PFSK-1 (cell line): ENCODE measurements at regions not wholly inside any gene's neighbourhood (a gene's known extent, or its start where the extent isn't known, plus 50 kb on each side); places are given as distances from the start of the nearest gene placed in this dataset.

Source experiments
- FOXP2 ChIP-seq: optimal IDR thresholded peaks from 2 replicates; pipeline ENCODE3; 2011; ENCODE audit warnings: borderline replicate concordance, control low read depth, inconsistent platforms; ENCODE audit not compliant: insufficient read depth; ENCODE audit errors: extremely low read length, extremely low read depth
- POLR2AphosphoS5 ChIP-seq: IDR thresholded peaks from 2 replicates; pipeline ENCODE4 v1.6.1; 2012; ENCODE audit warnings: low read depth, mild to moderate bottlenecking, control low read depth, low read length, moderate library complexity
- SIN3A ChIP-seq: IDR thresholded peaks from 2 replicates; pipeline ENCODE4 v1.6.1; 2012; ENCODE audit warnings: mild to moderate bottlenecking, low read length, moderate library complexity, borderline replicate concordance; ENCODE audit not compliant: insufficient read depth
- TAF1 ChIP-seq: IDR thresholded peaks from 2 replicates; pipeline ENCODE4 v1.6.1; 2012; ENCODE audit warnings: low read length, control low read depth, borderline replicate concordance; ENCODE audit not compliant: insufficient read depth
- TF ChIP-seq, protein P1 (sequence below), 2 experiments: IDR thresholded peaks; 2 replicates each; pipeline versions ENCODE4 v1.6.1 to v1.8.0; 2011 to 2012; ENCODE audit warnings: low read depth in 2 of 2, low read length in 2 of 2, control low read depth in 1 of 2, inconsistent platforms in 1 of 2, mild to moderate bottlenecking in 1 of 2, moderate library complexity in 1 of 2; ENCODE audit not compliant: insufficient read depth in 1 of 2

DNA sequence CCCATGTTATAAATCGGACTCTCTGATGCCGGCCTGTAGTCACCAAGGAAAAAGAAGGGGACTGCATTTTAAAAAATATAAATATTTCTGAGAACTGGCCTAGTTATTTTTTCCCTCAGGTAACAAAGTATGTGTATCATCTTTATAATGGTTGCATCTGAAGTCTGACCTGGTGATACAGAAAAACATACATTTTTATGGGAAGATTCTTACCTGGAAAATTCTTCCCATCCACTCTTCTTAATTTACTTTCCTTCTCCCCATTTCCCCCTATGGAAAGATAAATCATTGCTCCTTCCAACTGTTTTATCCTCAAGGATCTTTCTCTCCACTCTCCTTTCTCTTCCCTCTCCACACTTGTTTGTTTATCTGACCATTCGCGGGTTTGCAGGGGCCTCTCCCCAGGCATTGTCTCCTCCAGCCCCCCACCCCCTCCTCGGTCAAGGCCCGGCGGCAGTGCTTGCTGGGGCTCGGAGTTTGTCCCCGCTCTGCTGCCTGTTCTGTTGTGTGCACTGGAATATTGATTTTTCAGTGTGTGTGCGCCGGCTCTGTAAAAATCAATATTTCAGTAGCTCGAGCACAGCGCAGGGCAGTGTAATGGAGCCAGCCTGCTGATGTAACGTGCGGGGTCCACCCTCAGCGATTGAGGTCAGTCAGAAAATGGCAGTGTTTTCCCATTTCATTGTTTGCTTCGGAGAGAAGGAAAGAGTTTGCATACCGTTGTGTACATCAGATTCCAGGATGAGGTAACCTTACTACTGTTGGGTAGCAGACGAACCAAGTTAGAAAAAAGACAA lies 199.5 kb upstream of the NFE2L3 start:
- TF ChIP-seq POLR2AphosphoS5 (no peak), FOXP2 (no peak), SIN3A (no peak), TAF1 (no peak)
- TF ChIP-seq, protein P1, sequence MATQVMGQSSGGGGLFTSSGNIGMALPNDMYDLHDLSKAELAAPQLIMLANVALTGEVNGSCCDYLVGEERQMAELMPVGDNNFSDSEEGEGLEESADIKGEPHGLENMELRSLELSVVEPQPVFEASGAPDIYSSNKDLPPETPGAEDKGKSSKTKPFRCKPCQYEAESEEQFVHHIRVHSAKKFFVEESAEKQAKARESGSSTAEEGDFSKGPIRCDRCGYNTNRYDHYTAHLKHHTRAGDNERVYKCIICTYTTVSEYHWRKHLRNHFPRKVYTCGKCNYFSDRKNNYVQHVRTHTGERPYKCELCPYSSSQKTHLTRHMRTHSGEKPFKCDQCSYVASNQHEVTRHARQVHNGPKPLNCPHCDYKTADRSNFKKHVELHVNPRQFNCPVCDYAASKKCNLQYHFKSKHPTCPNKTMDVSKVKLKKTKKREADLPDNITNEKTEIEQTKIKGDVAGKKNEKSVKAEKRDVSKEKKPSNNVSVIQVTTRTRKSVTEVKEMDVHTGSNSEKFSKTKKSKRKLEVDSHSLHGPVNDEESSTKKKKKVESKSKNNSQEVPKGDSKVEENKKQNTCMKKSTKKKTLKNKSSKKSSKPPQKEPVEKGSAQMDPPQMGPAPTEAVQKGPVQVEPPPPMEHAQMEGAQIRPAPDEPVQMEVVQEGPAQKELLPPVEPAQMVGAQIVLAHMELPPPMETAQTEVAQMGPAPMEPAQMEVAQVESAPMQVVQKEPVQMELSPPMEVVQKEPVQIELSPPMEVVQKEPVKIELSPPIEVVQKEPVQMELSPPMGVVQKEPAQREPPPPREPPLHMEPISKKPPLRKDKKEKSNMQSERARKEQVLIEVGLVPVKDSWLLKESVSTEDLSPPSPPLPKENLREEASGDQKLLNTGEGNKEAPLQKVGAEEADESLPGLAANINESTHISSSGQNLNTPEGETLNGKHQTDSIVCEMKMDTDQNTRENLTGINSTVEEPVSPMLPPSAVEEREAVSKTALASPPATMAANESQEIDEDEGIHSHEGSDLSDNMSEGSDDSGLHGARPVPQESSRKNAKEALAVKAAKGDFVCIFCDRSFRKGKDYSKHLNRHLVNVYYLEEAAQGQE (IDR thresholded peaks at IDR 0.05; ENCODE audit: insufficient read depth in 1 of 2, low read depth in 2 of 2, low read length in 2 of 2) = no peak

DNA sequence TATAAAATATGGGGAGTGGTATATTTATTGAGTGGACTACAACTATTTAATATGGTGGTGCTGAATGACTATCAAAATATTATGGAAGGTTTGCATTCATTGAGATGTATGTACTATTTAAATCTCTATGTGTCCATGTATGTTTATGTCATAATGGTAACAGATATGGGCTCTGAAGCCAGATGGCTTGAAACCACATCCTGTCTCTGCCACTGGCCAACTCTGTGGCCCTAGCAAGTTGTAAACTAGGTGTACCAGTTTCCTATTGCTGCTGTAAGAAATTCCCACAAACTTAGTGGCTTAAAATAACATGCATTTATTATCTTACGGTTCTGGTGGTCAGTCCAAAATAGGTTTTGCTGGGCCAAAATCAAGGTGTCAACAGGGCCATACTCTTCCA lies 198.1 kb upstream of the NFE2L3 start:
- TF ChIP-seq SIN3A (no peak), POLR2AphosphoS5 (no peak), FOXP2 (no peak), TAF1 (no peak)
- TF ChIP-seq, protein P1 (IDR thresholded peaks at IDR 0.05; ENCODE audit: insufficient read depth in 1 of 2, low read depth in 2 of 2, low read length in 2 of 2) = no peak

DNA sequence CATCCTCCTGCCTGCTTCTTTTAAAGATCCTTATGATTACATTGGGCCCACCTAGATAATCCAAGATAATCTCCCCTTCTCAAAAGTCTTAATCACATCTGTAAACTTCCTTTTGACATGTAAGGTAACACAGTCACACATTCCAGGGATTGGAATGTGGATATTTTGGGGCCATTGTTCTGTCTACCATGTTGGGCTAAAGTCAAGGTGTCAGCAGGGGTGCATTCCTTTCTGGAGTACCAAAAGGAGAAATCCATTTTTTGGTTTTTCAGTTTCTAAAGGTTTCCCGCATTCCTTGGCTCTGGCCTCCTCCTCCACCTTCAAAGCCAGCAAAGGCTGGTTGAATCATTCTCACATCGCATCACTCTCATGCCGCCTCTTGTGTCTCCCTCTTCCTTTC lies 197.6 kb upstream of the NFE2L3 start:
- TF ChIP-seq FOXP2 = no peak
- TF ChIP-seq, protein P1 (IDR thresholded peaks at IDR 0.05; ENCODE audit: insufficient read depth in 1 of 2, low read depth in 2 of 2, low read length in 2 of 2) = no peak
- TF ChIP-seq POLR2AphosphoS5 = no peak
- TF ChIP-seq SIN3A = no peak
- no peak for TF ChIP-seq TAF1

DNA sequence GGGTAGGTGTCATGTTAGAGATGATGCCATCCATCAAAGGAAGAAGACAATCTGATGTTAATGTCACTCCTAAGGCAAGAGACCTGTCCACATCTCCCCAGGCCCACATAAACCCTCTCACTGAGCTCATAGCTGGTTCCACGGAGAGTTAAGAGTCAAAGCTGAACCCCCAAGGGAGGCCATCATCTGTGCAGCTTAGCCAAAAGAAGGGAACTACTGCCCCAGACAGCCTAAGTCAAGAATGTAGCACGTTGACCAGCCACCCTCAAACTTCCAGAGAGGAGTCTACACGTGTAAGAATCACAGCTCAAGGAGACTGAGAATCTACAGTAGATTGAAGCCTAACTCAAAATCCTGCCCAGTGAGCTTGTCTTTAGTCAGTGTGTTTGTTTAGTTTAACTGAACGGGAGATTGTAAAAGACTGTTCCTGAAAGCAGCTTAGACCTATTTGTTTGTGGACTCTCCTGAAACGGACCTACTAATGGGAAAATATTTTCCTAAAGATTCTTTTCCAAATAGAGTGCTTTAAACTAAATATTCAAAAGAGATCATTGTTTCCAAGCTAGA lies 192.7 kb upstream of the NFE2L3 start:
- TF ChIP-seq, protein P1 (IDR thresholded peaks at IDR 0.05; ENCODE audit: insufficient read depth in 1 of 2, low read depth in 2 of 2, low read length in 2 of 2) = no peak
- TF ChIP-seq SIN3A (no peak), POLR2AphosphoS5 (no peak), TAF1 (no peak), FOXP2 (no peak)
